ENCODE measurements at regions not wholly inside any gene's neighbourhood (a gene's known extent, or its start where the extent isn't known, plus 50 kb on each side); places are given as distances from the start of the nearest gene placed in this dataset.

GRCh38 chr10:34031400-34031799 is 696.9 kb upstream of the NRP1 start:
- no peaks in the 10 kb centered on the region for H3K4me1 Mint-ChIP-seq
- H3K27me3 Mint-ChIP-seq (ENCODE audit: low read depth) = no peaks in the 10 kb centered on the region
- H3K9me3 Mint-ChIP-seq = peaks cover 8% of the 10 kb centered on the region
- DNase-seq (ENCODE audit: low spot score in 2 of 2, unreplicated experiment in 2 of 2) = no peak
- H3K4me3 Mint-ChIP-seq = no peak overlapping the region
- no peak overlapping the region for H3K27ac Mint-ChIP-seq
- TF ChIP-seq CTCF (IDR thresholded peaks at IDR 0.05; ENCODE audit: unreplicated experiment) = no peak
- H3K36me3 Mint-ChIP-seq = no peaks in the 10 kb centered on the region

- no peak for TF ChIP-seq CTCF (IDR thresholded peaks at IDR 0.05; ENCODE audit: unreplicated experiment)
- no peak for DNase-seq (ENCODE audit: low spot score in 2 of 2, unreplicated experiment in 2 of 2)
- Mint-ChIP-seq H3K4me3 (no peak overlapping the region), H3K36me3 (no peaks in the 10 kb centered on the region), H3K27ac (no peak overlapping the region), H3K4me1 (peaks cover 4% of the 10 kb centered on the region), H3K9me3 (peaks cover under 1% of the 10 kb centered on the region), H3K27me3 (ENCODE audit: low read depth) (no peaks in the 10 kb centered on the region)
Measured at GRCh38 chr10:34029455-34029854, 695.0 kb upstream of the NRP1 start.

- Mint-ChIP-seq H3K27me3 (ENCODE audit: low read depth) (no peaks in the 10 kb centered on the region), H3K4me1 (peaks cover 9% of the 10 kb centered on the region), H3K9me3 (no peaks in the 10 kb centered on the region), H3K4me3 (no peak overlapping the region), H3K36me3 (no peaks in the 10 kb centered on the region), H3K27ac (no peak overlapping the region)
- DNase-seq (ENCODE audit: low spot score in 2 of 2, unreplicated experiment in 2 of 2) = no peak
- TF ChIP-seq CTCF (IDR thresholded peaks at IDR 0.05; ENCODE audit: unreplicated experiment) = no peak
Measured at GRCh38 chr10:34028936-34029335, 694.5 kb upstream of the NRP1 start.

- Mint-ChIP-seq H3K4me3 (no peak overlapping the region), H3K4me1 (peaks cover 10% of the 10 kb centered on the region), H3K36me3 (no peaks in the 10 kb centered on the region), H3K27ac (peak overlapping the region; percentile 67), H3K27me3 (ENCODE audit: low read depth) (no peaks in the 10 kb centered on the region), H3K9me3 (peaks cover 6% of the 10 kb centered on the region)
- no peak for DNase-seq (ENCODE audit: low spot score in 2 of 2, unreplicated experiment in 2 of 2)
- TF ChIP-seq CTCF (IDR thresholded peaks at IDR 0.05; ENCODE audit: unreplicated experiment) = no peak
Measured at GRCh38 chr10:34024693-34025425, 690.4 kb upstream of the NRP1 start.

GRCh38 chr10:34024282-34024681 is 689.8 kb upstream of the NRP1 start:
- Mint-ChIP-seq H3K36me3 (no peaks in the 10 kb centered on the region), H3K4me3 (no peak overlapping the region), H3K27ac (peak overlapping the region; percentile 67), H3K9me3 (peaks cover 6% of the 10 kb centered on the region), H3K4me1 (peaks cover 10% of the 10 kb centered on the region), H3K27me3 (ENCODE audit: low read depth) (no peaks in the 10 kb centered on the region)
- no peak for TF ChIP-seq CTCF (IDR thresholded peaks at IDR 0.05; ENCODE audit: unreplicated experiment)
- DNase-seq (ENCODE audit: low spot score in 2 of 2, unreplicated experiment in 2 of 2) = no peak

Measured in mesothelial cell of epicardium (in vitro differentiated cells).